ENCODE measurements at regions not wholly inside any gene's neighbourhood (a gene's known extent, or its start where the extent isn't known, plus 50 kb on each side); places are given as distances from the start of the nearest gene placed in this dataset.

DNA sequence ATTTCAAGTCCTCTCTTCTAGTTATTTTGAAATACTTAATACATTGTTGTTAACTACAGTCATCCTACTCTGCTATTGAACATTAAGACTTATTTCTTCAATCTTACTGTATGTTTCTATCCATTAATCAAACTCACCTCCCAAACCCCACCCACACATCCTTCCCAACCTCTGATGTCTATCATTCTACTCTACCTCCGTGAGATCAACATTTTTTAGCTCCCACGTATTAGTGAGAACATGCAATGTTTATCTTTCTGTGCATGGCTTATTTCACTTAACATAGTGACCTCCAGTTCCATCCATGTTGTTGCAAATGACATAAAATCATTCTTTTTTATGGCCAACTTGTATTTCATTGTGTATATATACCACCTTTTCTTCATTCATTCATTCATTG lies 236.6 kb upstream of the CTNNB1 start:
- no peak for TF ChIP-seq EZH2phosphoT487 (IDR thresholded peaks at IDR 0.05; ENCODE audit: insufficient read depth, low read depth)
- no peak for TF ChIP-seq EZH2 (IDR thresholded peaks at IDR 0.05; ENCODE audit: insufficient read depth, poor library complexity, severe bottlenecking)
